Prostate gland (tissue), 2 donors: ENCODE measurements at regions not wholly inside any gene's neighbourhood (a gene's known extent, or its start where the extent isn't known, plus 50 kb on each side); places are given as distances from the start of the nearest gene placed in this dataset.
"Not testable (repeated sequence)": the region's sequence is repeated elsewhere in the genome, so short reads cannot be mapped to it uniquely, and the experiment has no call there.

Source experiments
- POLR2A ChIP-seq: fragments of 450-650 bp; IDR thresholded peaks from one replicate; pipeline ENCODE4 v1.6.1; 2016; ENCODE audit warnings: antibody characterized with exemption, mild to moderate bottlenecking
- POLR2AphosphoS5 ChIP-seq: sonication (generic); formaldehyde crosslinking; IDR thresholded peaks from one replicate; pipeline ENCODE4 v1.6.1; 2017; ENCODE audit warnings: antibody characterized with exemption
- TF ChIP-seq, protein P1 (sequence below), 4 experiments: fragments of 200-600 bp in 2 of 4; fragments of 450-650 bp in 2 of 4; sonication (generic) in 2 of 4; IDR thresholded peaks; 1 replicate in 3 of 4; 2 replicates in 1 of 4; pipeline ENCODE4 v1.5.1; 2016 to 2019; ENCODE audit warnings: antibody characterized with exemption in 4 of 4, mild to moderate bottlenecking in 2 of 4, moderate library complexity in 2 of 4

DNA sequence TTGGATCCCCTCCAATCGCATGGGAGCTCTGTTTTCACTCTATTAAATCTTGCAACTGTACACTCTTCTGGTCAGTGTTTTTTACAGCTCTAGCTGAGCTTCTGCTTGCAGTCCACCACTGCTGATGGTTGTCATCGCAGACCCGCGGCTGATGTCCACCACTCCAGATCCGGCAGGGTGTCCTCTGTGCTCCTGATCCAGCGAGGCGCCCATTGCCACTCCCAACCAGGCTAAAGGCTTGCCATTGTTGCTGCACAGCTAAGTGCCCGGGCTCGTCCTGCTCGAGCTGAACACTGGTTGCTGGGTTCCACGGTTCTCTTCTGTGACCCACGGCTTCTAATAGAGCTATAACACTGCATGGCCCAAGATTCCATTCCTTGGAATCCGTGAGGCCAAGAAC, 70.7 kb upstream of the NCAM2 start:
- TF ChIP-seq, protein P1, sequence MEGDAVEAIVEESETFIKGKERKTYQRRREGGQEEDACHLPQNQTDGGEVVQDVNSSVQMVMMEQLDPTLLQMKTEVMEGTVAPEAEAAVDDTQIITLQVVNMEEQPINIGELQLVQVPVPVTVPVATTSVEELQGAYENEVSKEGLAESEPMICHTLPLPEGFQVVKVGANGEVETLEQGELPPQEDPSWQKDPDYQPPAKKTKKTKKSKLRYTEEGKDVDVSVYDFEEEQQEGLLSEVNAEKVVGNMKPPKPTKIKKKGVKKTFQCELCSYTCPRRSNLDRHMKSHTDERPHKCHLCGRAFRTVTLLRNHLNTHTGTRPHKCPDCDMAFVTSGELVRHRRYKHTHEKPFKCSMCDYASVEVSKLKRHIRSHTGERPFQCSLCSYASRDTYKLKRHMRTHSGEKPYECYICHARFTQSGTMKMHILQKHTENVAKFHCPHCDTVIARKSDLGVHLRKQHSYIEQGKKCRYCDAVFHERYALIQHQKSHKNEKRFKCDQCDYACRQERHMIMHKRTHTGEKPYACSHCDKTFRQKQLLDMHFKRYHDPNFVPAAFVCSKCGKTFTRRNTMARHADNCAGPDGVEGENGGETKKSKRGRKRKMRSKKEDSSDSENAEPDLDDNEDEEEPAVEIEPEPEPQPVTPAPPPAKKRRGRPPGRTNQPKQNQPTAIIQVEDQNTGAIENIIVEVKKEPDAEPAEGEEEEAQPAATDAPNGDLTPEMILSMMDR (IDR thresholded peaks at IDR 0.05) = not testable (repeated sequence)
- not testable (repeated sequence) for TF ChIP-seq POLR2A, POLR2AphosphoS5
